ENCODE measurements at regions not wholly inside any gene's neighbourhood (a gene's known extent, or its start where the extent isn't known, plus 50 kb on each side); places are given as distances from the start of the nearest gene placed in this dataset.

DNA sequence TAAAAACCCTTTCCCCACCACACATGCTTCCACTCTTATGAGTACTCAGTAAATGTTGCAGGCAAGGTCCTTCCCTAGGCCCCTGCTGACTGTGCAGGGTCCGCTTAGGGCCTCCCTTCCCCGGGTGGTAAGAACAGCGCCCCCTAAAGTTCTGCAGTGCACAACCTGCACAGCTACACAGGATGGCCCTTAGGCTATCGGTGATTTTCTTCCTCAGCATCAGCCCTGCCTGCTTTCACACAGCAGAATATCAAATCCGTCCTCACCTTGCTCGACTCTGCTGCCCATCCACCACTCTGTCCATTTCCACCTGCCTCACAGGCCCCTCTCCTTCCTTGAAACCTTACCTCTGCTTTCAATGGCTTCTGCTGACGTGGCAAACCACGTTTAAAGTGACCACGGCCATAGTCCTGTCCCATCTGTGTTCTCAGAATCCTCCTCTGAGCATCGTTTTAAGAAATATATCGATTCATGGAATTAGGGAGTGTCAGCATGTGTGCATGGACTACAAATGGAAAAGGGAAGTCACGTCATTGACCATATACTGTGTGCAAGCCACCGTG, 51.4 kb upstream of the TMEM132E start:
- DNase-seq: no peak

DNA sequence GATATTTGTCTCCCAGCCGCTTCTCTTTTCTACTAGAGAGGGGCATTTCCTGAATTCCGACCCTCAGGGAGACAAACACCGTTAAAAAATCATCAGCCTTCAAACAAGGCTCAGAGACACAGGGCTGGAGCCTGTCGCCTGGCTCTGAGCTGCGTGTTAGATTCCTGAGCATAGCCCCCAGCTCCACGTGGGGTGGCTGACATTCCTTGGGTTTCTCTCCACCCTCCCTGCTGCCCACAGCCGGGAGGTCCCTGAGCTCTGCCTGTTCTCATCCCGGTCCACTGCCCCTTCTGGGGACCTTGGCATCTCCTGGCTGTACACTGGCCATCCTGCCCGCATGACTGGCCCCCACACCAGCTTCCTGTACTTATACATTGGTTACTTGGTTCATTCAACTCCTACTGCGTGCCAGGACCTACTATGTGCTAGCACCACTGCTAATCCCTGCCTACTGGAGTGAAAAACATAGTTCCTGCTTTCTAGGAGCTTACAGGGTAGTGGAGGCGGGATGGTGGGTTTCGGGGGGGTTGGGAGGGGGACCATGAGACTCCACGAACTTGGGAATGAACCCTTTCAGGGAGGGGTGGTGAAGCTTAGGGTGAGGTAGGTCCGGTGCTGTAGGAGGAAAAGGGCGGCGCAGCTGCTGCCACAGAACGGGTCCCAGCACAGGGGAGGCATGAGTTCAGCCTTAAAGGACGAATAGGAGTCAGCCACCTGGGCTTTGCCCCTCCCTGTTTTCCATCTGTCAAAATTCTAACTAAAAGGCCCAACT, 52.1 kb upstream of the TMEM132E start:
- no peak for DNase-seq

DNA sequence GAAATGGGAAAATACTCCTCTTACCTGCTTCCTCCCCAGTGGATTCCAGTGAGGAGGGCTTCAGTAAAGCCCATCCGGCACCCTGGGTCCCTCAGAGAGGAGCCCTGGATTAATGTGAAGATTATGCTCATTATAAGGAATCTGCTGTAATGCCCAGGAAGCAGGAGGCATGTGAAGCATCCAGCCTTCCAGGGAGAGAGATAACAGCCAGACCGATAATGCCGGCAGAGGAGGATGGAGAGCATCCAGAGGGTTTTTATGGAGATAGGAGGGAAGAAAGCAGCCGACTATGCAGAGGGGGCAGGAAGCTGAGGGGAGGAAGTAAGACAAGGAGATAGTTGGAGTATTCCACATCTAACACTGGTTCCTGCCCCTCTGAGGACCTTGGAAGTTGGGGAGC, 53.7 kb upstream of the TMEM132E start:
- DNase-seq: no peak

DNA sequence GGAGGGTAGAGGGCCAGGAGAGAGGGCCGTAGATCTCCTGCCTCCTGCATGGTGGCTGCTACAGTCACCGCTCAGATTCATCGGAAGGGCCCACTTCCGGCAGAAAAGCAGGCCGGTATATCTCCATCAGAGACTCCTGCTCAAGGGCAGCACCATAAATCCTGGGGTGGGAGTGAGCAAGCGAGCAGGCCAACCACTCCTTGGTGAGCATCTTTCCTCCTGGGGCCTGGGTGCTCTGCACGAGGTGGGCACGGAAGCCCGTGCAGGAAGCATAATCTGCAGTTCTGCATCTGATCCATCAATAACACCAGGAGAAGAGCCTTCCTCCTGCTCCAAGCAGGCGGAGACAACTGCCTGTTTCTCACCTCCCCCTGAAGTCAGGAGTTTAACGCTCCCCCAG, 57.4 kb upstream of the TMEM132E start:
- DNase-seq: no peak

DNA sequence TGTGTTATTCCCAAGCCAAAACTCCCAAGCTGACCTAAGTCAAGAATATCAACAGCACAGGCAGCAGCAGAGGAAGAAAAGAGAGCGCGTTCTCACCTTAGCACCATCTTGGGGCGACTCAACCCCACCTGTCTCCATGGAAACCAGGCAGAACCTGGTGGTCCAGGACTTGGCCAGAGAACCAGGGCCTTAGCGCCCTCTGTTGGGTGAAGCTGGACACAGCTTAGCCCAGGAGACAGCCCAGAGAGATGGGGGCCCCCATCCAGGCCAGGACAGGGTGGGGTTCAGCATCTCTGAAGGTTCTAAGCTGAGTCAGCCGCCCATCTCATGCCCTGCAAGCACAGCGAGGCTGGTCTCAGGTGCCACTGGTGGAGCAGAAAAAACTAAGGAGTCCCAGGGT, 60.1 kb upstream of the TMEM132E start:
- no peak for DNase-seq

DNA sequence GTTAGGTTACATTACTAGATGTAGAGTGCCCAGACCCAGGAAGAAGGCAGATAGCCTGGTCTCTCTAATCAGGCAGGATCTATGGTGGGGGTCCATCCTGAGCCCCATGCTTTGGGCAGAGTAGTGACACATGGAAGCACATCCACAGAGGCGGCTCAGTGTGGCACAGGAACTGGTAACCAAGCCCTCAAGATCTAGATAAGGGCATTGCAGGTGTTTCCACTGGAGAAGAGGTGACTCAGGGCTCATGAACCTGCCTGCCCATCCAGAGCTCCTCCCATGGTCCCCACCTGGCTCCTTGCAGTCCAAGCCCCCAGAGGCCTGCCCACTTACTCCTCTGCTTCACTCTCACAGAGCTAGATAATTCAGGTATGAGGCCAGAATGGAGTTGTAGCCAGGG, 62.0 kb upstream of the TMEM132E start:
- no peak for DNase-seq

DNA sequence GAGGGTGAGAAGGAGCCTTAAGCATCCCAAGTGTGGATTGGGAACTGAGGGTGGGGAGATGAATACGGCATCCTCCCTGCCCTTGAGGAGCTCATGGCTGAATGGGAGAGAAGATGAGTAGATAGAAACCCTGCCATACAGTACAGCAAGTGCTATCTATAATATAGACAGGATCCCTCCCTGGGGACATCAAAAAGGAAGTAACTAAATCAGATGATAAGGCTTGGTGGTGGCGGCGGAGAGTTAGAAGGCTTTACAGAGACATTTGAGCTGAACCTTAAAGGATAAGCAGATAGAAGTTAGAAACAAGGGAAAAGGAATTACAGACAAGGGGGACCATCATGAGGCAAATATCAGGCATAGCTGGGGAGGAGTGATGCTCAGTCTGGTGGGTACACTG, 67.5 kb upstream of the TMEM132E start:
- DNase-seq: no peak

DNA sequence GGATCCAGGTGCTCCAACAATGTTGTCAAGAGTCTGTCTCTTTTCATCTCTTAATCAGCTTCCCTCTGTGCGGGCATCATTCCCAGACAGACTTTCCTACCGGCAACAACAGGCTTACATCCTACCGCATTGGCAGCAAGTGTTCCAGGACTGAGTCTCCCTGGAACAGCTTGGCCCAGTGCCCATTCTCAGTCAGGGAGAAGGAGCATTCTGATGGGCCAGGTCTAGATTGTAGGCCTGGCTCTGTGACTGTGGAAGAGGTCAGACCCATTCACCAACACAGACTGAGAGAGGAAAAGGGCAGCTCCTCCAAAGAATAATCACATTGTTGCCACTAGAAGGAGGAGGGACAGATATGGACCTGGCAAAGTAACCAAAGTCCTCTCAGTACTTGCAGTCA, 68.1 kb upstream of the TMEM132E start:
- no peak for DNase-seq

DNA sequence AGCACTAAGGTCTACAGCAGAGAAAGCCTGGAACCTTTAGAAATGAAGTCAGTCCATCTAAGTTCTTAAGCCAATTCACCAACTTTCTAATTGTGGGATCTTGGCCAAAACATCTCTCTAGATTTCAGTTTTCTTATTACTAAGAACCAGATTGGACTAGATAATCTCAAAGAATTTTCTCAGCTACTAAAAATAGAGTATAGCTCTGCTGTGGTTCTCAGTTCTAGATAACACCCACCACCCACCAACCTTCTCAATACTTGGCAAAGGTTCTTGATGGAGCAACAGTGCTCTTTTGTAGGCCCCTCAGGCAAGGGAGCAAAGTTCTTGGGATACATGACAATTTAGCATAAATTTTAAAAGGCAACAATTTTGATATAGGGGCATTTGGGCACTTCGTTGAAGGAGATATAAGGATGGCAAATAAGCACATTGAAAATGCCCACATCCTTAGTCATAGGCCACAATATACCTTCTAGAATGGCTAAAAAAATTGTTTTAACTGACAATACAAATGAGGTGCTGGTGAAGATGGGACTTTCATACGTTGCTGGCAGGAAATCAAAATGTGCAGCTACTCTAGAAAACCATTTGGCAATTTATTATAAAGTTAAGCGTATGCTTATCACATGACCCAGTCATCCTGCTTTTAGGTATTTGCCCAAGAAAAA, 74.4 kb upstream of the TMEM132E start:
- no peak for DNase-seq

DNA sequence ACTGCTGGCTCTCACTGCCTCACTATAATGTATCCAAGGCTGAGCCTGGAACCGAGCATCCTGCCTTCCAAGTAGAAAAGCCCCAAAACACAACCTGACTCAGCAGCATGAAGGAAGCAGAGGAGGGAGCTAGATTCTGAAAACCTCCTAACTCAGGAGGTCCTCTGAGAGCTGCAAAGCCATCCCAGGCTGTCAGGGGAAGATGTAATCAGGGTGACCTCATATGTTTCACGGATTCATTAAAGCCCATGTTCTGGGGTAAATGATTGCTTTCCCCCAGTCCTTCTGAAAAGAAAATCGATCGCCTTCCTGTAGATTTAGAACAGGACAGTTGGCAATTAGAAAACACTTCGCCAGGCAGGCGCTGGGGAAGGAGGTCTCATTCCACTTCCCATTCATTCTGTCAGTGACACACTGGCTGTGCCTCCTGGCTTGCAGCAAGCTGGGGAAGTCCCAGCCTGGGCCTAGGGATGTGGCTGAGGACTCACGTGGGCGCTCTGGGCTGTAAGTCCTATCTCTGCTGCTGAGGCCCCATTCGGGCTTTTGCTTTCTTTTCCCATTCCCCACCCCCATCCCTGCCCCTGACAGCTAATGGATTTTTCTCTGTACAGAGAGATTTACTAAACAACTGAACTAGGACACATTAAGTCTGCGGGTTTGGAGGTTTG, 75.7 kb upstream of the TMEM132E start:
- no peak for DNase-seq

DNA sequence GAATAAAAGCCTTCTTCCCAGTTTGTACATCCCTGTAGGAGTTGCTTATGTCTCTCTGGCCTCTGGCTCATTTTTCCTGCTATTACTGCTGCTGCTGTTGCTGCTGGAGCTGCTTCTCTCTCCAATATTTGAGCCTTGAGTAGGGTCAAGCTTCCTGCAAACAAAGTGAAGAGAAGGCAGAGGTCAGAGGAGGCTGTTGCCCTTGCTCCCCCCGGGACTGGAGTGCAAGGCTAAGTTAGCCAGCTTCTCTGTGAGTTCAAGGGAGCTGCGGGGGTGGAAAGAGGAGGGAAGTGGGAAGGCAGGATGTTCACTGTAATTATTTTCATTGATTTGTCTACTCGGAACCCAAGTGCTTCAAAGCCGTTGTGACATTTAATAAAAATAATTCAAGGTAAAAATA, 77.0 kb upstream of the TMEM132E start:
- DNase-seq: no peak

DNA sequence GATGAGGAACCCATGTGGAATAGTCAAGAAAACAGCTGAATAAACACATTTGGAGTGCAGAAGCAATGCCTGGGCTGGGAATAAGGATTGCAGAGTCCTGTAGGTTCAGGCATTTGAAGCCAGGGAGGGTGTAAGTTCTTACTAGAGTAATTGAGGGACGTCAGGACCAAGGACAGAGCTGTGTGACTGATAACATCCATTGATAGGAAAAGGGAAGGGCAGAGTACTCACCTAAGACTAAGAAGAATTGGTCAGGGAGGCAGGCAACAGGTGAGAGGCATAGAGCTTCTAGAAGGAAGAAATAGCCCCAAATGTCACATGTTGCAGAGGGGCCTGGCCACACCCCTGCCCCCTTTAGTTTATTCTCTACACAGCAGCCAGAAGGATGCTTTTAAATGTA, 79.8 kb upstream of the TMEM132E start:
- DNase-seq: no peak

DNA sequence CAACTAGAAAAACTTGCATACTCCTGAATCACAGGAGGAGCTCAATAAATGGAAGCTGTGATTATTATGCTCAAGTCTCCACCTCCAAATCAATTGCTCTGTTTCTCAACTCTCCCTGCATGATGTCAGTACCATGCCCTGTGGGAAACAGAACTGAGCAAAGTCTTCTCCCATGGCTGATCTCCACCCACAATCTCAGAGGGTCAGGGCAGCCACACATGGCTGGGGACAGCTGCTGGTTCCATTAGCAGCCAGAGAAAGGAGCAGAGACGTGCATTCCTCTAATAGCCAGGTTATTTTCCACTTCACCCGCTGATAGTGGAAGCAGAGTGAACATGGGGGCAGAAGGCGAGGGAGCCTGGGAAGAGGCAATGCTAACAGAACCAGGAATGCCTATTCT, 85.5 kb upstream of the TMEM132E start:
- no peak for DNase-seq

DNA sequence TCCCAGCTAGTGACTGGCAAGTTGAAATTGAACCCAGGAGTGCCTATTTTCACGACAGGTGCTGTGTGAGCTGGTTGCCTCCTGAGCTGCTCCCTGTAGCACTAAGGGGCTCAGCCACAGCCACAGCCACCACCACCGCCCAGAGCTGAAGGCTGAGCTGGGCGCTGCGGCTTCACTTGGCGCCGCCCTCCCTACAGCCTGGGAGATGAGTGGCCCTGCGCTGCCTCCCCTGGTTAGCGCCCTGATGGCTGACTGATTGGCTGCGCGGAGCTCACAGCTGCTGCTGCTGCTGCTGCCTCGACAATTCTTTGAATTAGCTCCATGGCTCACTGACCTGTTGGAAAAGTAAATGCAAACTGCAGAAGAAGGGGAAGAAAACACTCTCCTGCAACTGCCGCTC, 91.8 kb upstream of the TMEM132E start:
- DNase-seq: no peak

DNA sequence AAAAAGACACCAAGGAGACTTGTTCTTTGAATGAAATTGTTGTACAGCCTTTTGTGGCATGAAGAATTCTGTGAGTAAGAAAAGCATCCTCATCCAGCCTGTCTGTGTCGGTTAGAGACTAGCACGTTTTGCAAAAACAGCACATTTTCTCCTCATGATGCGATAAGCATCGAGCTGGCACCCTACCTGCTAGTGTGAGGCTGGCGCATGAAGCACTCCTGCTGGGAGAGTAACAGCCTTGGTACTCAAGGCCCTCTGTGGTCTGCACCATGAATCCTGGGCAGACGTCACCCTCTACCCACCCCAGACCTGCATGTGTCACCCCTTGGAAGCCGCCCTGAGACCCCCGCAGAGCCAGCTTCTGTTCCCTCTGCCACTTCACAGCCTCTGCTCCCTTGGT, 92.6 kb upstream of the TMEM132E start:
- DNase-seq: no peak

DNA sequence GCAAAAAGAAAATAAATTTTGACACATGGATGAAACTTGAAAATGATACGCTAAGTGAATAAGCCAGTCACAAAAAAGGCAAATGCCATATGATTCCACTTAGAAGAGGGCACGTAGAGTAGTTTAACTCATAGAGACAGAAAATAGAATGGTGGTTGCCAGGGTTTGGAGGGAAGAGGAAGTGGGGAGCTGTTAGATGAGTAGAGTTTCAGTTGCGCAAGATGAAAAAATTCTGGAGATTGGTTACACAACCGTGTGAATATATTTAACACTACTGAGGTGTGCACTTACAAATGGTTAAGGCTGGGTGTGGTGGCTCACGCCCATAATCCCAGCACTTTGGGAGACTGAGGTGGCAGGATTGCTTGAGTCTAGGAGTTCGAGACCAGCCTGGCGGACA, 93.4 kb upstream of the TMEM132E start:
- no peak for DNase-seq

DNA sequence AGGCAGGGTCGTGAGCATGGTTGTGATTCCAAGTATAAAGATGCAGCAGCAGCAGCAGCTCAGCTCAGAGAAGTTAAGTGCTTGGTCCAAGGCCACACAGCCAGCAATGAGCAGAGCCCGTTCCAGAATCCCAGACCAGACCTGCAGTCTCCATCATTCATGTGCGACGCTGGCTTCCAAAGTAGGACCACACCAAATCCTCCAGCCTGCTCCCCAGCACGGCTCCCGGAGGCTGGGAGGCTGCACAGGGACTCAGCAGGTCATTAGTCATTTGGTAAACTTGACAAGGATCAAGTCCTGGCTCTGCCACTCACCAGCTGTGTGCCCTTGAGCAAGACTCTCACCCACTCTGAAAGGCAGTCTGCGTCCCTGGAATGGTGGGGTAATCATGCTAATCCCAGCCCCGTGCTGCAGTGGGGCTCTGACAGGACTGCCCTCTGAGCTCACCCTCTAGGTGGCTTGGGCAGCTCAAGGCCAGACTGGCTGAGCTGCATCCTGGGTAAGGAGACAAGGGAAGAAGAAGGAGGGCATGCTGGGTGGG, 95.1 kb upstream of the TMEM132E start:
- DNase-seq: no peak

DNA sequence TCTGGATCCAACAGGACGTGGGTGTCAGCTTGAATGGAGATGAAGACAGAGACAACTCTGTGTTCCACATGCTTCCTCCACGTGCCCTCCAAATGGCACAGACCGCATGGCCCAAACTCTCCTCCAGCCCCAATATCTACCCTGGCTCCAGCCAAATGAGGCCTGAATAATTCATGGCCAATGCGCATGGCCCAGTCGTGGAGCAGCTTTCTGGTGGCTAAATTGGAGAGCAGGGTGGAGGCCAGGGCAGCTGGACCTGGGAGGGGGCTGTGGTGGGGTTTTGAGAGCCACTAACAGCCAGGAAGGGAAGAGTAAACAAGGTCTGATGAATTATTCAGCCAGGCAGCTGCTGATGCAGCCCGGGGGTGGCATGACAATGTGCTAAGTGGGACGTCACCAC, 96.7 kb upstream of the TMEM132E start:
- DNase-seq: no peak

DNA sequence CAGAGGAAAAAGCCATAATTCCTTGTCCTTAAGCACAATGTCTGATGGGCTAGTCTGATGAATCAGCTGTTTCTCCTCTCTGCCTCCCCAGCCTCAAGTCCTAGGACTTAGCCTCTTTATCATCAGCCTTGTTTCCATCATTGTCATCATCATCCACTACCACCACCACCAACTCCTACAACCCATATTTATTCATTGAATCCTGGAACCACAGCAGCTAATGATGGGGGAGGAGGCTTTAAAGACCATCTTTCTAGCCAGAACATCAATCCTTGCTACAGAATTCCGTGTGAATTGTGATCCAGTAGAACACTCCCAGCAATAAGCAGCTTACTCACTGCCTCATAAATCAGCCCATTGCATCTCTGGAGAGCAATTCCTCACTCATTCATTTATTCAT, 97.6 kb upstream of the TMEM132E start:
- no peak for DNase-seq

DNA sequence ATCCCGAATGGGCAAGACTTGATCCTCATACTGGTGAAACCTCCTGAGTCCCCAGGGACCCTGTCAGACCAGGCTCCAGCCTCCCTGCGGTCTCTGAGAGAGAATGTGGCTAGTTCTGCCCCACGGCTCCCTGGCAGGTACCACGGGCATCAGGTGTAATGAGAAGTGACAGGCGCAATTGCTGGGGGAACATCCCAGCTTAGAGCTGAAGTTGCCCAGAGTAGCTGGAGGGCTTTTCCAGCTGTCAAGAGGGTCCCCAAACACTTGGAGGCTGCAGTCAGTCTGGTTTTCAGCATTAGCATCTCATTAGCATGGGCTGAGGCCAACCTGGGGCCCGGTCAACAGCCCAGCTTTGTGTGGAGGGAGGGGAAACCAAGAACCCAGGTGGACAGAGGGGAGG, 100.0 kb upstream of the TMEM132E start:
- DNase-seq: no peak

DNA sequence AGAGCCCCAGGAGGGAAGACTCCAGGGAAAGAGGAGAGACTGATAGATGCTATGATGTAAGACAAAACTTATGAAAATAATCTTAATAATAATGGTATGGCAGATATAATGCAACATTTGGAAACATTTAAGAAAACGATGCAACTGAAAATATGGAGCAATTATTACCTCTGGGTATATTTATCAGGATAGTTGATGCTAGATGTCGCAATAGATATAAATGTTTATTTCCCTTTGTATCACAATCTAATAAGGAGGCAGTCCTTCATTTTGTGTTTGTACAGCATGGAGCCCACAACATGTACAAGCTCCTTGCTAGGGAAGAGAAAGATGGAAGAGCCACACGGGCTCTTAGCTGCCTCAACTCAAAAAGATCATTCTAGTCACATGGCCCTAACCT, 101.1 kb upstream of the TMEM132E start:
- no peak for DNase-seq

DNA sequence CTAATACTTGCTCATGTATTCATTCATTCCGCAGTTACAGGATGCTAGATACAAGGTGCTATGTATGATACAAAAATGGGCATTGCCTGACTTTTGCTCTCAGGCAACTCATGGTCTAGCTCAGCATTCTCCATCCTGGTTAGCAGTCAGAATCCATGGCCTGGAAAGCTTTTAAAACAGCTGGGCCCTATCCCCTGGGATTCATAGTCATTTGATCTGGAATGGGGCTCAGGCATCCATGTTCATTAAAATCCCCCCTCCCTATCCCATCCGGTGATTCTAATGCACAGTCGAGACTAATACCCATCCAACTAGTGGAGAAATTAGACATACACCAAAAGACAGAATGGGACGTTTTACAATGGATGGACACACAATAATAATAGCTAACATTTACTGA, 104.1 kb upstream of the TMEM132E start:
- DNase-seq: no peak

DNA sequence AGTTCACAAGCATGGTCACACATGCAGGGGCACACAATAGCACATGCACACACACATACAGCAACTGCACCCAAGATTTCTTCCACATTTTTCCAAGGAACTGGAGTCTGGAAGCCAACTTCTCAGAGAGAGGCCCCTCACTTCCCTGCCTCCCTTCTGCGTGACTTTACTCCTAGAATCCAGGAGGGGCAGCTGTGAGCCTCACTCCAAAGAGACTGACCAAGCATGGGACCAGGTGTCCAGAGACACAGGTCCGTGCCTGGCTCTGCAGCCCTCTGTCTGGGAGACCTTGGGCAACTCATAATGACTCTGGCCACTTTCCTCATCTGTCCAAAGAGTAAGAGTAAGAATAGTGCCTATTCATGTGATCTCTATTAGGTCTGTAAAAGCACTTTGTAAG, 104.7 kb upstream of the TMEM132E start:
- no peak for DNase-seq

DNA sequence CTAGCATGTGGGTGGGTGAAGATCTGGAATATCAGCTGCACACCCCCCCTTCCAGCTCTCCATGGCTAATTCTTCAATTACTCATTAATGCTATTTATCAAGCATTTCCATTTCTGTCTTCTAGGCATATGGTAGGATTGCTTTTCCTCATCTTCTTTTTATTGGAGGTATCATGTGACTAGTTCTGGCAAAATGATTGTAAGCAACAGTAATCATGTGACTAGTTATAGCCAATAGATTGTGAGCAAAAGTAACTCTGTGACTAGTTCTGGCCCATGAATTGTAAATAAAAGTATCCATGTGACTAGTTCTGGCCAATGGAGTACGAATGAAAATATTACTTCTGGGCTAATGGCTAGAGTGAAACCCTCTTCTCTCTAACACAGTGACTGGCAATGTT, 107.0 kb upstream of the TMEM132E start:
- no peak for DNase-seq

All from SHP77 treated with DMSO at 0.1 percent for 48 hours (cell line).